Bronchial epithelial cell (primary cell): ENCODE measurements at regions not wholly inside any gene's neighbourhood (a gene's known extent, or its start where the extent isn't known, plus 50 kb on each side); places are given as distances from the start of the nearest gene placed in this dataset.

Experiments used
- DNase-seq: peaks from one replicate; pipeline ENCODE4 v3.0.0-alpha.2; 2010; ENCODE audit warnings: low read depth
- FAIRE-seq: peaks from 2 replicates; lab custom pipeline; 2011; peaks lifted over from hg19 to GRCh38; lab: Jason Lieb, UNC
- H3K27me3 ChIP-seq: 2 replicates; pipeline ENCODE4 v1.5.1; 2011; ENCODE audit warnings: low read length; ENCODE audit not compliant: control insufficient read depth, insufficient read depth
- H3K36me3 ChIP-seq: 2 replicates; pipeline ENCODE4 v1.5.1; 2011; ENCODE audit warnings: low read length; ENCODE audit not compliant: control insufficient read depth, insufficient read depth
- H3K4me3 ChIP-seq: 2 replicates; pipeline ENCODE4 v1.5.1; 2011; ENCODE audit warnings: mild to moderate bottlenecking, low read depth, low read length, control low read depth
- TF ChIP-seq, protein P1 (sequence below): IDR thresholded peaks from 2 replicates; pipeline ENCODE4 v1.5.1; 2011; ENCODE audit warnings: mild to moderate bottlenecking, moderate library complexity, low read length, control low read depth, inconsistent platforms; ENCODE audit not compliant: insufficient read depth, severe bottlenecking

- FAIRE-seq = peak; percentile 55
- no peak for DNase-seq
- TF ChIP-seq, protein P1, sequence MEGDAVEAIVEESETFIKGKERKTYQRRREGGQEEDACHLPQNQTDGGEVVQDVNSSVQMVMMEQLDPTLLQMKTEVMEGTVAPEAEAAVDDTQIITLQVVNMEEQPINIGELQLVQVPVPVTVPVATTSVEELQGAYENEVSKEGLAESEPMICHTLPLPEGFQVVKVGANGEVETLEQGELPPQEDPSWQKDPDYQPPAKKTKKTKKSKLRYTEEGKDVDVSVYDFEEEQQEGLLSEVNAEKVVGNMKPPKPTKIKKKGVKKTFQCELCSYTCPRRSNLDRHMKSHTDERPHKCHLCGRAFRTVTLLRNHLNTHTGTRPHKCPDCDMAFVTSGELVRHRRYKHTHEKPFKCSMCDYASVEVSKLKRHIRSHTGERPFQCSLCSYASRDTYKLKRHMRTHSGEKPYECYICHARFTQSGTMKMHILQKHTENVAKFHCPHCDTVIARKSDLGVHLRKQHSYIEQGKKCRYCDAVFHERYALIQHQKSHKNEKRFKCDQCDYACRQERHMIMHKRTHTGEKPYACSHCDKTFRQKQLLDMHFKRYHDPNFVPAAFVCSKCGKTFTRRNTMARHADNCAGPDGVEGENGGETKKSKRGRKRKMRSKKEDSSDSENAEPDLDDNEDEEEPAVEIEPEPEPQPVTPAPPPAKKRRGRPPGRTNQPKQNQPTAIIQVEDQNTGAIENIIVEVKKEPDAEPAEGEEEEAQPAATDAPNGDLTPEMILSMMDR = no peak
- Histone ChIP-seq H3K4me3 (no peak overlapping the region), H3K27me3 (no peaks in the 10 kb centered on the region), H3K36me3 (no peaks in the 10 kb centered on the region)
These were observed 154.9 kb upstream of the PELI2 start for GRCh38 chr14:55963295-55963694.

- FAIRE-seq = no peak
- Histone ChIP-seq H3K27me3 (no peaks in the 10 kb centered on the region), H3K4me3 (no peak overlapping the region), H3K36me3 (no peaks in the 10 kb centered on the region)
- TF ChIP-seq, protein P1 = no peak
- DNase-seq = no peak
These were observed 154.1 kb upstream of the PELI2 start for GRCh38 chr14:55964091-55964490.

- DNase-seq (no peak), FAIRE-seq (no peak)
- Histone ChIP-seq H3K4me3 (no peak overlapping the region), H3K36me3 (no peaks in the 10 kb centered on the region), H3K27me3 (no peaks in the 10 kb centered on the region)
- TF ChIP-seq, protein P1 = no peak
These were observed 153.4 kb upstream of the PELI2 start for GRCh38 chr14:55964821-55965220.

- H3K4me3 ChIP-seq = no peak overlapping the region
- H3K36me3 ChIP-seq = no peaks in the 10 kb centered on the region
- TF ChIP-seq, protein P1 = no peak
- H3K27me3 ChIP-seq = no peaks in the 10 kb centered on the region
- no peak for DNase-seq
- no peak for FAIRE-seq
These were observed 152.4 kb upstream of the PELI2 start for GRCh38 chr14:55965851-55966250.

DNA sequence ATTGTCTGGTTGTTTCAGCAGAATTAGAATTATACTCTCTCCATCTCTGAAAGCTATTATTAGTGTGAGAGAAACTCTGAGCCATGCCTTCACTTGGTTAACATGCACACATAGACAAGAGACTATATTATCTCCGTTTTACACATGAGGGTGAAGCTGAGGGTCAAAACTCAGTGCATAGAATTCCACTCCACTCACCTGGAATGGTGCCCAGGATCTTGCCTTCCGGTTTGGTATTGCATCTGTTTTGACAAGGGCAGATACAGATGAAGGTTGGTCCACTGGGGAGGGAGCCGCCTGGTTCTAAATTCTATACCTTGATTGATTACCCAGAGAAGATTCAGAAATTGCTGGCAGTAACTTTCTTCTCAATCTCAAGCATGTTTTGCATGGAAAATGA lies 149.5 kb upstream of the PELI2 start:
- no peaks in the 10 kb centered on the region for H3K36me3 ChIP-seq
- TF ChIP-seq, protein P1 = no peak
- no peak for FAIRE-seq
- no peak for DNase-seq
- H3K27me3 ChIP-seq = no peaks in the 10 kb centered on the region
- no peak overlapping the region for H3K4me3 ChIP-seq

DNA sequence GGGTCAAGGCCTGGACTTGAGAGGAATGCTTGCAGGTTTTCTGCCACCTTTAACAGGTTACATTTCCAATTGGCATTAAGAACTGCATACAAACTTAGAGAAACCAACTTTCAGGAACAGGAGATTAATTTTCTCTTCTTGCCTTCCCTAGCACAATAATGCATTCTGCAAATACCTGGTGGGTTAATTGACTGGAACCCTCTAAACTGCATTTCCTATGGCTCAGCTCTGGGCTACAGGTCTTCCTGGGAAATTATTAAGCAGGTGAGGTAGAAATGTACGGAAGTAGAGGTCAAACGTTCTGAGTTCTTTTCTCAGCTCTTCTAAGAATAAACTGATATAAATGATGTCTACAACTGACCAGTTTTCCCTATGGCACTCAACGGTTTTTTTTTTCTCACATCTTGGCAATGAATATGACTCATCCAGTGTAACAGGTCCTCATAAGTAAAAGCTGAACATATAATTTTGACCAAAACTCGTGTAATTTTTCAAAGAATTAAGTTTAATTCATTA lies 144.9 kb upstream of the PELI2 start:
- FAIRE-seq (no peak), DNase-seq (peak; percentile 5)
- Histone ChIP-seq H3K4me3 (no peak overlapping the region), H3K27me3 (no peaks in the 10 kb centered on the region), H3K36me3 (no peaks in the 10 kb centered on the region)
- TF ChIP-seq, protein P1 = no peak
